KG1 (cell line): ENCODE measurements at regions not wholly inside any gene's neighbourhood (a gene's known extent, or its start where the extent isn't known, plus 50 kb on each side); places are given as distances from the start of the nearest gene placed in this dataset.
"Not testable (repeated sequence)": the region's sequence is repeated elsewhere in the genome, so short reads cannot be mapped to it uniquely, and the experiment has no call there.

Source experiments
- DNase-seq: peaks from one replicate; lab custom pipeline; 2025; lab: John Stamatoyannopoulos, UW

GRCh38 chr7:17440025-17440784 lies 141.8 kb downstream of the AHR start:
- DNase-seq = not testable (repeated sequence)

- DNase-seq = no peak
These were observed 142.4 kb downstream of the AHR start for GRCh38 chr7:17440831-17441230.

- DNase-seq = no peak
These were observed 143.1 kb downstream of the AHR start for GRCh38 chr7:17441557-17441956.

GRCh38 chr7:17444151-17444550 lies 145.7 kb downstream of the AHR start:
- DNase-seq = no peak

- DNase-seq = no peak
These were observed 146.2 kb downstream of the AHR start for GRCh38 chr7:17444673-17445072.

- no peak for DNase-seq
These were observed 147.9 kb downstream of the AHR start for GRCh38 chr7:17446340-17446739.

GRCh38 chr7:17447728-17448478 lies 149.5 kb downstream of the AHR start:
- no peak for DNase-seq

GRCh38 chr7:17448479-17449423 lies 150.3 kb downstream of the AHR start:
- DNase-seq = no peak

GRCh38 chr7:17456541-17456940 lies 158.1 kb downstream of the AHR start:
- no peak for DNase-seq

GRCh38 chr7:17460001-17460400 lies 161.5 kb downstream of the AHR start:
- DNase-seq = no peak

GRCh38 chr7:17460665-17461064 lies 162.2 kb downstream of the AHR start:
- no peak for DNase-seq

GRCh38 chr7:17462131-17462631 lies 163.7 kb downstream of the AHR start:
- DNase-seq = no peak

- no peak for DNase-seq
These were observed 165.1 kb downstream of the AHR start for GRCh38 chr7:17463511-17464085.

GRCh38 chr7:17466216-17466615 lies 167.8 kb downstream of the AHR start:
- DNase-seq = no peak

- DNase-seq = no peak
These were observed 169.0 kb downstream of the AHR start for GRCh38 chr7:17467386-17467945.

- DNase-seq = no peak
These were observed 172.9 kb downstream of the AHR start for GRCh38 chr7:17471325-17471724.

GRCh38 chr7:17472518-17472917 lies 174.1 kb downstream of the AHR start:
- DNase-seq = no peak

- no peak for DNase-seq
These were observed 174.5 kb downstream of the AHR start for GRCh38 chr7:17472939-17473338.

GRCh38 chr7:17474724-17475344 lies 176.4 kb downstream of the AHR start:
- DNase-seq = no peak

GRCh38 chr7:17477182-17477581 lies 178.7 kb downstream of the AHR start:
- DNase-seq = no peak

- DNase-seq = no peak
These were observed 182.7 kb downstream of the AHR start for GRCh38 chr7:17481118-17481517.
